GM19328 (cell line): ENCODE measurements at regions not wholly inside any gene's neighbourhood (a gene's known extent, or its start where the extent isn't known, plus 50 kb on each side); places are given as distances from the start of the nearest gene placed in this dataset.
"Not testable (repeated sequence)": the region's sequence is repeated elsewhere in the genome, so short reads cannot be mapped to it uniquely, and the experiment has no call there.

ENCODE experiments used
- ATAC-seq: cut with Tn5 transposase; IDR thresholded peaks from one replicate; pipeline ENCODE4 v1.9.1; 2021; ENCODE audit warnings: mild to moderate bottlenecking, moderate library complexity; ENCODE audit not compliant: unreplicated experiment

- ATAC-seq = no peak
Measured at GRCh38 chr1:209080170-209080781, 503.2 kb upstream of the CAMK1G start.

DNA sequence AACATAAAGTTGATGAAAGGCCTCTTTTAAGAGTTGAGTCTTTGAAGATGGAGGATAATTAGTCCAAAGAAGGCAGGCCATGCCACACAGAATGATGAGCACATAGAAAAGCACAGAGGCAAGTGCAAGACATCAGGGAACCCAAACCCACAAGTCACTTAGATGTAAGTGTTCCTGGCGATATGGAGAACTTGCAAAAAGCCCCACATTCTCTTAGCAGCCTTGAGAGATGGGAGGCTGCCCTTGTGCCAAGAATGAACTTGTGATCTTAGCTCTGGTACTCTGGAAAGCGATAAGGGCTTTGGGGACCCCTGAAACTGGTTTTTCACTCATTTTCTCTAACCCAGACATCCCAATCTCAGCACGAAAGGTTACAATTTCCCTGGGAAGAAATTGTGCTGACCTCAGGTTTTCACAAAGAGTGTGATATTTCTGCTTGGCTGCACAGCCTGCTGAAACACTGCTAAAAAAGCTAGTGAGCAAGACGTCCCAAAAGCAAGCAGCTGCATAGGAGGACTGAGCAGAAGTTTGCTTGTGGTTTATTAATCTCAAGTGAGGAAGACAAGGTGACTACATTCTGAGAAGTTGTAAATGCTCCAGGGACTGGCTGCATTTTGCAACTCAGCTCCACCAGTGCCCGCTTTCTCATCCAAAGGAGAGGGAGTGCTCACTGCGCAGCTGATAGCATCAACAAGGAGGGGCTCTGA is 496.9 kb upstream of the CAMK1G start:
- ATAC-seq = peak; percentile 84

DNA sequence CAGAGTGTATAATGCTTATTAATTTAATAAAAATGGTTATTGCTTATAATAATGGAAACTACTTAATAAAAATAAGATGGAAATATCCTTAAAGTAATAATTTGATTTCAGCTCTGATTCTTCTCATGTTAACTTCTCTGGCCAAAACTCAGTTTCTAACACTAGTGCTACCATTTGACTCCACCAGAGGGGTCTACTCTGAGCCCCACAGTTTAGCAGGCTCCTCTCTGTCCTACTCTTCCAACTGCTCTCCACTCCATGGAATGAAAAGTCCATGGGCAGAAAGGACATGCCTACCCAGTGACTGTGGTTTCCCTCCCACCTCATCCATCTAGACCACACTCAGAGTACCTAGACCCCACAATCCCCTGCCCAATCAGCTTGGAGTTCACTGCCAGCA is 489.1 kb upstream of the CAMK1G start:
- ATAC-seq = no peak

GRCh38 chr1:209095627-209096595 is 487.6 kb upstream of the CAMK1G start:
- no peak for ATAC-seq

- ATAC-seq = no peak
Measured at GRCh38 chr1:209100460-209100859, 483.1 kb upstream of the CAMK1G start.

- ATAC-seq = no peak
Measured at GRCh38 chr1:209101106-209101505, 482.4 kb upstream of the CAMK1G start.

DNA sequence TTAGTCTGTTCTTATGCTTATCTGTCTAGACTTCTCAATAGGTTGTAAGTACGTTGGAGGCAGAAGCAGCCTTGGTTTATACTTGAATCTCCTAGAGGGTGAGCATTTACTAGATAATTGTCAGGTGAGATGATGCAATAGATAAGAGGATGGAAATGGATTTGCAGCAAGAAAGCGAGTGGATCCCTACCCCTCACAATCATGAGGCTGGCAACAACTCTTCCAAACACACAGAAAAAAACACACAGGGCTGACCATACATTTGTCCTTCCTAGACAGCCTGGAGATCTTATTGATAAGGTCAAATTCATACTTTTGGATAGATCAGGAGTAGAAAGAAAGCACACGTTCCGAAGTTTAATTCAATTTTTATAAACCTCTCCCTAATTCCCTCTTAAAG is 481.4 kb upstream of the CAMK1G start:
- ATAC-seq = no peak

DNA sequence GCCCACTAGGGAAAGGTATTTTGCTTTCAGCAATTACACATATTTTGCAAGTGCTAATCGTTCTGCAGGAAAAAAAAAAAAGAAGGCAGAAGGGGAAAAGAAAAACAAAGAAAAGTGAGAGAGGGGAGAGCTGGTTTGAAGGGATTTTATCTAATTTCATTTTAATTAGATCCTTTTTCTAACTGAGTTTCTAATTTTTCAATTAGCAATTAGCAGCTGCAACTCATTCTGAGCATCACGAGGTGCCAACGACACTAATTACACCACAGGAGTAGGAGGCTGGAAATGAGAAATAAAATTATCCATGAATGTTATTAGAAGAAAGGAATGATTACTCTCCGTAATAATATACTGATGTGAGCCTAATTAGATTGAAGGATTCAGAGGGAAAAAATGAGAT is 481.0 kb upstream of the CAMK1G start:
- no peak for ATAC-seq

DNA sequence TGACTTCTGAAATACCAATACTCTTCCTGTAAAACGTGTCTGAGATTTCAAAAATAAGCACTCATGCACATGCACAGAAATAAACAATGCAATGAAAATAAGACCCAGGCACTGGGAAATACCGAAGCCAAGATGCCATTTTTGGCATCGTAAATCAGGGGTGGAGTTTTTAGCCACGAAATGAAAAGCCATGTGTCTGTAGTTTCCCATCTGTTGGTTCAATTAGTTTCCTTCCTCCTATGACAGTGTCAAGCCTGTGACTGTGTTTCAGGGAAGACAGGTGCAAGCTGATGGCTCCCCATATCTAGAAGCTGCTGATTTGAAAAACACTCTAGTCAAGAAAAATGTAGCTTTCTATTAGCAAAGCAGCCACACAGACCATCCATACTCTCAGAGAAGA is 480.4 kb upstream of the CAMK1G start:
- ATAC-seq = peak; percentile 48

- no peak for ATAC-seq
Measured at GRCh38 chr1:209104646-209105045, 478.9 kb upstream of the CAMK1G start.

DNA sequence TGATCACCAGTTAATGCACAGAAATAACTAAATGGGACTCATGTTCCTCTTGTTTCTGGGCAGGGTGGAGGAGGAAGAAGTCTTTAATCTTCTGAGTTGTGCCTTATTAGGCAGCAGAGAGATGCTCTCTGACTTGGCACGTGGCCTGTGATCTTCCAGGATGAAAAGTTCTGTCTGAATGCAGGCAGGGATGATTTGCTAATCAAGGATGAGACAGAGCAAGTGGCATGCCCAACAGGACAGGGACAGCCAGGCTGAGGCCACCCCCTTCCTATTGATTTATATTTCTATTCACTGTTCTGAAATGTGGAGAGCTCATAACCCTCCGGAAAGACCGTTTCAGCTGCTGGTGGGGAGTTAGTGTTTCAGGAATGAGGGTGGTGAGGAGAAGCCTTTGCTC is 477.8 kb upstream of the CAMK1G start:
- ATAC-seq = no peak

DNA sequence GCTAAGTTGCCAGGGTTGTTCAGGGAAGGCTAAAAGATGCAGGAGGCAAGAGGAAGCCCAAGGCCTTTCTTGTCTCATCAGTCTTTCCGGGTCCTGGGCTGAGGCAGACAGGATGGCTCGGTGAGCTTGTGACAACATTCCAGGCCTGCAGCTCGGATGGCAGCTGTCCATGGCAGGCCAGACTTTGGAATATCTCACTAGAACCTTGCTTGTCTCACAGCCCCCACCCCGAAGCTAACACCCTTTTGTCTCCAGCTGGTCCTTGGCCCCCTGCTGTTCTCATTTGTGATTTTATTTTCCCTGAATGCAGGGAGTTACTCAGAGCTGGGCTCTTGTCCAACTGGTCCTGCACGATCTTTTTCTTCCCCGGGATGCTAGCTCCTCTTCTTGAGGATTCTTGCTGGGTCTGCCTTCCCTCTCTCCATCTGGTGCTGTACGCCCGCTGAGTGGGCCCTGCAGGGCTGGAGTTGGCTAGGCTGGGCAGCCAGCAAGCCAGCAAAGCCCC is 477.2 kb upstream of the CAMK1G start:
- no peak for ATAC-seq

- no peak for ATAC-seq
Measured at GRCh38 chr1:209106861-209107260, 476.7 kb upstream of the CAMK1G start.

GRCh38 chr1:209107535-209107934 is 476.0 kb upstream of the CAMK1G start:
- no peak for ATAC-seq

DNA sequence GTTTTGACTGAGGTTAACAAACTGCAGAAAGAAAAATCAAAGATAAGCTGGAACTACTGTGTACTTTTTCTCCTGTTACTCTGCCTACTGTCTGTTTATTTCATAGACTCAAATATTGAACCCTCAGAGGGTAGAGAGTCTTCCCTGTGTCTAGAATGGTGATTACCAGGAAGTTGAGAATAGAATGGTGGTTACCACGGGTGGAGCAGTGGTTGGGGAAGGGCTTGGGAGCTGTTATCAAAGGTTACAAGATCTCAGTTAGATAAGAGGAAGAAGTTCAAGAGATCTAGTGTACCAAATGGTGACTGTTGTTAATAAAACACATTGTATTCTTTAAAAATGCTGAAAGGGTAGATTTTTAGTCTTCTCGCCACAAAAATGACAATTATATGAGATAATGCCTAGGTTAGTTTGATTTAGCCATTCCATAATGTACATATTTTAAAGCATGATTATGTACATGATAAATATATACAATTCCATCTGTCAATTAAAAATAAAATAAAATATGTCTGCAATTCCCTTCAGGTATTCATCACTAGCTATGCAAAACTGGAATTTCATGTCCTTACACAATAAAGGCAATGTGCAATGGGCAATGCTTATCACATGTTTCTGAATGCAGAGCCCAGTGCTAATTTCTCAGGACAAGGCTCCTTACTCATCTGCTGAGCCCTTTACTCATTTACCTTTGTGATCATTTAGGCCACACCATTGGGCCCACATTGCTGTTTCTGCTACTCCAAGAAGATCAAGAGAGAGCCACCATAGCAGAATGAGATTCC is 474.3 kb upstream of the CAMK1G start:
- ATAC-seq = no peak

GRCh38 chr1:209113521-209113920 is 470.0 kb upstream of the CAMK1G start:
- ATAC-seq = no peak

DNA sequence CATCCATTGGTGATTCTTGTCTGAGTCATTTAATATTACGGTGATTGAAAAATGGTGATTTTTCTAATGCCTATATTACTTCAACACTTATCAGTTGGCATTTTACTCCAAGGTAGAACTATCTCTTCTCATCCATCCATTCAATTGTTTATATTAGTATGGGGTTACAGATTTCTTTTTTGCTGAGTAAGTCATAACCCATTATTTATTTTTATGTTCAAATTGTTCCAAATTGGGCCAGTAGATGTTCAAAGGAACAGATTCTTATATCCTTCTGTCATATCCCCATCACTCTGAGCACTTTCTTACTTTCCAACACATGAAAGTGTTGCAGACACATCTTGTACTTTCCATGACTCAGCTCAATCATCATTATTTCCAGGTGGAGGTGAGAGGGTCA is 466.8 kb upstream of the CAMK1G start:
- ATAC-seq = no peak

- no peak for ATAC-seq
Measured at GRCh38 chr1:209123601-209124000, 459.9 kb upstream of the CAMK1G start.

DNA sequence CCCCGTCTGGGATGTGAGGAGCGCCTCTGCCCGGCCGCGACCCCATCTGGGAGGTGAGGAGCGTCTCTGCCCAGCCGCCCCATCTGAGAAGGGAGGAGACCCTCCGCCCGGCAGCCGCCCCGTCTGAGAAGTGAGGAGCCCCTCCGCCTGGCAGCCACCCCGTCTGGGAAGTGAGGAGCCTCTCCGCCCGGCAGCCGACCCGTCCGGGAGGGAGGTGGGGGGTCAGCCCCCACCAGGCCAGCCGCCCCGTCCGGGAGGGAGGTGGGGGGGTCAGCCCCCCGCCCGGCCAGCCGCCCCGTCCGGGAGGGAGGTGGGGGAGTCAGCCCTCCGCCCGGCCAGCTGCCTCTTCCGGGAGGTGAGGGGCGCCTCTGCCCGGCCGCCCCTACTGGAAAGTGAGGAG is 454.4 kb upstream of the CAMK1G start:
- ATAC-seq = not testable (repeated sequence)

DNA sequence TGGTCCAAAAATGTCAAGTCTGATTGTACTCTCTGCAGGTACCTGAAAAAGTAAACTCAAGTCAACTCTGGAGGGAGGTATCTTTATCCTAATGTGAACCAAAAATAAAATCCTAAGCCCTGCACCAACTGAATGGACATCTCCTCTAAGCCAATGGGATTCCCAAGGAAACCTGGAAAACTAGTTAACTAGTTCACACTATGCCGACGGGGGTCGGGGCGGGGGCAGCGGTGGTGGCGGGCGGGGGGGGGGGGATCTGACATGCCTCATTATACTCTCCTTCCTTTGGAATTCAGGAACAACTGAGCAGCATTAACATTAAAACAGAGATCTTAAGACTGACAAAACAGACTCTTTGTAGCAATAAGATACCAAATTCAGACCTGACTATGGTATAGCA is 452.6 kb upstream of the CAMK1G start:
- ATAC-seq = no peak
